Activated CD4-positive, CD25-positive, alpha-beta regulatory T cell (primary cell): ENCODE measurements at regions not wholly inside any gene's neighbourhood (a gene's known extent, or its start where the extent isn't known, plus 50 kb on each side); places are given as distances from the start of the nearest gene placed in this dataset.
"Not testable (repeated sequence)": the region's sequence is repeated elsewhere in the genome, so short reads cannot be mapped to it uniquely, and the experiment has no call there.

Experiments
- DNase-seq, 4 experiments: peaks; one replicate each; lab custom pipeline; 2025; lab: John Stamatoyannopoulos, UW

GRCh38 chr2:173737954-173738575 lies 227.1 kb downstream of the SP3 start:
- DNase-seq, result not testable (repeated sequence)

DNA sequence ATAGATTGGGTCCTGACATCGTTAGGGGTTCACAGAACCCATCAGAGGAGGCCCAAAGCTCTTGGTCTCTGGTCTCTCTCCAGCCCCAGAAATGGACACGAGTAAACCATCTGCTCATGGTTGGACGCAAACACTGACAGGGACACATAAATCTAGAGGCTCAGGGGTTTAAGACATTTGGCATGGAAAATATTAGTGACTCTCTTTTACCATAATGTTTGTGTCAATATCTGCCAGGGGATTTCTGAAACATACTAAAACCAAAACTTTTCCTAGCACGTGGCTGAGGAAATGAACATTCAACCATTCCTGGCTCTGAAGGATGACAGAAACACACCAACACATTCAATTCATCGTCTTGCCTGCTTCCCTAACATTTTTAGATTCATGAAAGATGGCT lies 226.2 kb downstream of the SP3 start:
- DNase-seq, result no peak

GRCh38 chr2:173740639-173741038 lies 224.5 kb downstream of the SP3 start:
- DNase-seq, result no peak

DNA sequence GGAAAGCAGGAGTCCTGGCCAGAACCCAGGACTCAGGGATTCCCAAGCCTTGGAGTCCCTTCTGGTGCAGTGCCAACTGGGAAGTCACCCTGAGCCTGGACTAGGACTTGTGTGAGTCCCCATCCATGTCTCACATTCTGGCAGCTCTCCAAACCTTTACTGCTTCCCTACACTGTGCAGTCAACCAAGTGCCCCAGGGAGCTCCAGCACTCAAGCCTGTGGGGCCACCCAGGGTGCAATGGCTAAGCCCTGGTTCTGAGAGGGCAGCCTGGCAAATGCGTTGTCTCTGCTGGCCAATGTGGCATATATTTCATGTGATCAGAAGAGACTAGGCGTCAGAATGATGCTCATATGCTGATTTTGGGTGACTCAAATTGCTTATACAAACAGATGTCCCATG lies 223.4 kb downstream of the SP3 start:
- DNase-seq, result no peak

GRCh38 chr2:173747035-173747434 lies 218.1 kb downstream of the SP3 start:
- DNase-seq, result no peak

- no peak for DNase-seq
These were observed 215.9 kb downstream of the SP3 start for GRCh38 chr2:173749315-173749714.

GRCh38 chr2:173750353-173750801 lies 214.8 kb downstream of the SP3 start:
- no peak for DNase-seq

GRCh38 chr2:173750831-173751230 lies 214.3 kb downstream of the SP3 start:
- no peak for DNase-seq

DNA sequence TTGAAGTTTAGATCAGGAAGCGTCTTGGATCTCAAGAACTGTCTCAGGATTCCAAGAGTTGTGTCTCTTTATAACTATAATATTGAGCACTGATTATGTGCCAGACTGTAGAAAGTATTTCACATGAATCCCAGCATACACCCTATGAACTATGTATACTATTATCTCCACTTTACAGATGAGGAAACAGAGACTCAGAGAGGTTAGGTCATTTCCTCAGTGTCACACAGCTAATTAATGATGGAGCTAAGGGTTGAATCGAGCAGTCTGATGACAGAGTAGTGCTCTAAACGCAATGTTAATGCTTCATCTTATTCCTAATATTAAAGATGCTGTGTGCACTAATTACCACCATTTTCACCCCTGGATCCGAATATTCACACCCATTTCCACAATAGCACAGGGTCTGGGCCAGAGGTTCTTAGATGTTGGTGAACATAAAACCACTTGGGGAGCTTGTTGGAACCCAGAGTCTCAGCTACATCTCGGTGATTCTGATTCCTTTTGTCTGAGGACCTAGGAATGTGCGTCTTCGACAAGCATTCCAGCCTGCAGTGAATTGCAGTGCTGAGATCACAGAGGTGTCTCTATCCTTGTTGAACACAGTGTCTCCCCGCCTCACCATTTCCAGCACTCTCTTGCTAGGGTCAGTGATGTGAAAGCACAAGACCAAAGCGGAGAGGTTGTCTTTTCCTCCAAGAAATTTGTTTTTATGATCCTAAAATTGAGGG lies 213.8 kb downstream of the SP3 start:
- no peak for DNase-seq

DNA sequence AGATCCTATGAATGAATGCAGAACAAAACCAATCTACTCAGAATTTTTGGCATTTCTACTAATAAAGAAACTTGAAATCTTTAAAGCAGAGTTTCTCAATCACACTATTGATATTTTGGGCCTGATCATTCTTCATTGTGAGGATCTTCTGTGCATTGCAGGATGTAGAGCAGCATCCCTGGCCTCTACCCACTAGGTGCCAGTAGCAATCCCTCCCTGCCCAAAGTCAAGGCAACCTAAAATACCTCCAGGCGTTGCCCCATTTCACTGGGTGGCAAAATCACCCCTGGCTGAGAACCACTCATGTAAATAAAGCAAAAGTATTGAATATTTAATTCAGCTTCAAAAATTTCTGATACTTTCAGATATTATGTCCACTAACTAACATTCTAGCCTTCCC lies 213.0 kb downstream of the SP3 start:
- no peak for DNase-seq

DNA sequence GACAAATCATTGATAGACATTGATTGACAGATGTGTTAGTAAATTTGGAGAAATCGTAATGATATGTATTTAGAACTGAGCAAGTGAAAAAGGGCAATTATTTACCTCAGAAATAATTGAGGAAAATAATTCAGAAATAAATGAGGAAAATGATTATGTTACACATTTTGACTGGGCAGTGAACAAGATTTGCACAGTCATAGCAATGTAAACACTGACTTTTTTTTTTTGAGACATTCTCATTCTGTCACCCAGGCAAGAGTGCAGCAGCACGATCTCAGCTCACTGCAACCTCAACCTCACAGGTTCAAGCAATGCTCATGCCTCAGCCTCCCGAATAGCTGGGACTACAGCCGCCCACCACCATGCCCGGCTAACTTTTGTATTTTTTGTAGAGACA lies 211.7 kb downstream of the SP3 start:
- no peak for DNase-seq

GRCh38 chr2:173754165-173754564 lies 211.0 kb downstream of the SP3 start:
- no peak for DNase-seq

DNA sequence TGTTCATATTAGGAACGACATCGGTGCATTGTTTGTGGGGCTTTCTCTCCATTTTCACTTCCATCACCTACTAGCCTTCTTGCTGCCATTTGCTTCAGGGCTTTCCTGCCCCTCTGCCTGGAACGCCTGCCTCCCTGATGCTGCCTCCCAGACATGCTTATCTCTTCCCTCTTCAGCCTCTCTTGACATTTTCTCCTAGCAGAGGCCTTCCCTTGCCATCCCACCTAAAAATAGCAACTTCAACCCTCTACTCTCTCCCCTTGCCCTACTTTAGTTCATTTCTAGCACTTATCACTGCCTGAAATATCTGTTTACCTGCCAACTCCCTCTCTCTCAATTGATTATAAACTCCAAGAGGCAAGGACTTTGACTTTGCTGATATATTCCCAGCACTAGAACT lies 210.3 kb downstream of the SP3 start:
- no peak for DNase-seq

- no peak for DNase-seq
These were observed 209.4 kb downstream of the SP3 start for GRCh38 chr2:173755798-173756197.

- no peak for DNase-seq
These were observed 205.2 kb downstream of the SP3 start for GRCh38 chr2:173759959-173760358.

- DNase-seq, result no peak
These were observed 204.6 kb downstream of the SP3 start for GRCh38 chr2:173760553-173760952.

DNA sequence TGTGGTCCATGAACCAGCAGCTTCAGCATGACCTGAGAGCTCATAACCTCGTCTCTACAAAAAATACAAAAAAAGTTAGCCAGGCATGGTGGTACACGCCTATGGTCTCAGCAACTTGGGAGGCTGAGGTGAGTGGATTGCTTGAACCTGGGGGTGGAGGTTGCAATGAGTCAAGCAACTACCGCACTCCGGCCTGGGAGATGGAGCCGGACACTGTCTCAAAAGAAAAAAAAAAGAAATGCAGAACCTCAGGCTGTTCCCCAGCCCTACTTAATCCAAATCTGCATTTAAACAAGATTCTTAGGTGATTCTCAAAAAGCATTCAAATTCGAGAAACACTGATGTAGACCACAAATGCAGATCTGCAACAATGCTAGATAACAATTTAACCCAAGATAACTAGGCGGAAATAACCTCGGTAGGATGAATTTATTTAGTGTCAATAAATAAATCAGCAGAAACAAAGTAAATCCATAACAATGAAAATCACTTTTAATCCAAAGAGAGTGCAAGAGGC lies 203.5 kb downstream of the SP3 start:
- DNase-seq, result no peak

GRCh38 chr2:173762221-173762620 lies 203.0 kb downstream of the SP3 start:
- no peak for DNase-seq

DNA sequence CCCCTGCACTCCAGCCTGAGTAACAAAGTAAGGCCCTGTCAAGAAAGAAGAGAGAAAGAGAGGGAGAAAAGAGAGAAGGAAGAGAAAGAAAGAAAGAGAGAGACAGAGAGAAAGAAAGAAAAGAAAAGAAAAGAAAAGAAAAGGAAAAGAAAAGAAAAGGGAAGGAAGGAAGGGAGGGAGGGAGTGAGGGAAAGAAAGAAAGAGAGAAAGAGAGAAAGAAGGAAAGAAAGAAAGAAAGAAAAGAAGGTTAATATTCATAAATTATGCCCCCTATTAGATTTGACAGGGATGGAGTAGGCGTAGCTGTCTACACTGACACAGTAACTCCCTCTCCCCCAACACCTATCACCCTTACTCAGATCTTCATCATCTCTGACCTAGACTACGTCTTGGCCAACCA lies 202.3 kb downstream of the SP3 start:
- DNase-seq, result no peak

GRCh38 chr2:173763641-173764040 lies 201.5 kb downstream of the SP3 start:
- no peak for DNase-seq

DNA sequence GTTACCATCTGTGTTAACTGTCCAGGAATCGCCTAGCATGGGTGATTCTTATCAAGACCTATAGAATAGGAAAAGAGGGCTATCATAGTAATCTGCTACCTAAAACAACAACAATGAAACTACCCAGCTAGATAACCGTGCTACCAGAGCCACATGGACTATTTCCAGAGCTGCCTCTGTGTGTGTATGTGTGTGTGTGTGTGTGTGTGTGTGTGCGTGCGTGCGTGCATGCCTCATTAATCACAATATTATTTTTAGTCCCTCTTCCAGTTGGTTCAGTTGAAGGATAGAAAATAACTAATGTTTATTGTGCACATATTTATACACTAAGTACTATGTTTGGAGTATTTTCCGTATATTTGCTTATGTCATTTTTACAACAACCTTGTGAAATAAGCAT lies 201.1 kb downstream of the SP3 start:
- DNase-seq, result no peak

DNA sequence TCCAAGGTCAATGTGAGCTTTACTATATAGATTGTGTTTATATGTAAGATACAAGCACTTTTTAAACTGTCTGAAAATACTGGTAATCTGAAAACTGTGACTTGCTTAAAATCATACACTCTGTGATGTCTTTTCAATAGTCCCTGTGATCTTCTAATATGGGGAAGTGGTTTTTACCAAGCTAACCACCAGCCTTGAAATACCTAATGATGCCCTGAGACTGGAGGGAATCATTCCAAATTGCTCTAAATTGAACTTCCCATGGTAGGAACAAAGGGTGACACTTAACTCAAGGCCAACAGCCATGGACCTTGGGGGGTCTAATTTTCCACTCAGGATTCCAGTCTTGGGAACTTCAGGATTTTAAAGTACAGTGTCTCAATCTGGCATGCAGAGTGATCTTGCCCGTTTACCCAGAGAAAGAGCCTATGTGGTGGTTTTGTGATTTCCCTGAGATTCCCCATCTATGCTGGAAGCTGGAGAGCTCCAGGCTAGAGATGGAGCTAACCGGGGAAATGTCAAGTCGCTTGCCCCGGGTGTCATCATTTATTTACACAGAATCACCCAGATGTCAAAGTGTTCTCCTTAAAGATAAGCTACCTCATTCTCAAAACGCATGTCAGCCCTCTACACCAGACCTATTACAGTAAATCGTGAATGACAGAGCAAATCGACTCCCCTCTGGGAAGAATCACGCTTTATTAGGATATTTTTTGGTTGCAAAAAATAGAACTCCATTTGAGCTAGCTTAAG lies 198.5 kb downstream of the SP3 start:
- no peak for DNase-seq
